HG02973 (cell line): ENCODE measurements at regions not wholly inside any gene's neighbourhood (a gene's known extent, or its start where the extent isn't known, plus 50 kb on each side); places are given as distances from the start of the nearest gene placed in this dataset.
"Not testable (repeated sequence)": the region's sequence is repeated elsewhere in the genome, so short reads cannot be mapped to it uniquely, and the experiment has no call there.

Experiments
- ATAC-seq: cut with Tn5 transposase; IDR thresholded peaks from one replicate; pipeline ENCODE4 v1.9.1; 2021; ENCODE audit warnings: moderate library complexity; ENCODE audit not compliant: unreplicated experiment

GRCh38 chr5:163248871-163249270 lies 188.5 kb upstream of the CCNG1 start:
- ATAC-seq = no peak

GRCh38 chr5:163252950-163253349 lies 184.4 kb upstream of the CCNG1 start:
- ATAC-seq = no peak

- no peak for ATAC-seq
Measured at GRCh38 chr5:163259495-163259894, 177.9 kb upstream of the CCNG1 start.

- no peak for ATAC-seq
Measured at GRCh38 chr5:163260471-163260870, 176.9 kb upstream of the CCNG1 start.

DNA sequence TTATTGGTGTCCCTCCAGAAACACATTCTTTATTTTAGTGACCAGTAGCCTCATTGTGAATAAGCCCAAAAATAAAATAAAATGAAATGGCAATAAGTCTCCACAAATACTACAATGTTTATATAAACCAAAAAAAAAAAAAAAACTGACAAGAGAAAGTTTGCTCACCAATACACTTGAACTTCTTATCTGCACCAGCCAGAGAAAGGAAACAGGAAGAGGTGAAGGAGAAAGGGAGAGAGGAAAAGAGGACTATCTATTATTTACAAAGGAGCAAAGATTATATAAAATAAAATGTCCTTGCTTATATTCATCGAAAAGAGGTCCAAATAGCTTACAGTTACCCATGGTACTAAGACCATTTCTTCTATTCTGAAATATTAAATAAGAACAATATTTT lies 176.4 kb upstream of the CCNG1 start:
- ATAC-seq = no peak

DNA sequence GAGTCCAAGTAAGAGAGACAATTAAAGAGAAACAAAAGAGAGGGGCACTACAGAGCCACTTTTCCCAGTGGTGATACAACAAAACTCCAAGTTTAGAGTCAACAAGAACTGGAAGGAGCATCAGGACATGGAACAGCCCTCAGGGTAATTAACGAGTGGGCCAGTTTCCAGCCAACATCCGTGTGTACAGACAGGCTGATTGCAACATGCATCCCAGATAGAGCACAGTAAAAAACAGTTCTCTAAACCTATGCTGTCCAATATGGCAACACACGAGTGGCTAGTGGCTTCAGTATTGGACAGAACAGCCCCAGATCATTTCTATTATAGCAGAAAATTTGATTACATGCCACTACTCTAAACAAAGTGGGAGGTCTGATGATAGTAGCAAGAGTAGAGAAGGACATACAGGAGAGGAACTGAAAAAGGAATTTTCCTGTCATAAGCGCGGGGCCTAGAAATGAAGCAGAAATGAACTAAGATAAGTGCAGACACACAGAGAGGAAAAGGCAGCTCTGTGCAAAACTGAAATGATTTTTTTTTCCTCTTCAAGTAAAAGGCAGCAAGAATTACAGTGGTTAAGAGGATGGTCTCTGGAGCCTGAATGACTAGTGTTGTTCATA lies 175.6 kb upstream of the CCNG1 start:
- no peak for ATAC-seq

GRCh38 chr5:163266249-163266648 lies 171.1 kb upstream of the CCNG1 start:
- not testable (repeated sequence) for ATAC-seq

DNA sequence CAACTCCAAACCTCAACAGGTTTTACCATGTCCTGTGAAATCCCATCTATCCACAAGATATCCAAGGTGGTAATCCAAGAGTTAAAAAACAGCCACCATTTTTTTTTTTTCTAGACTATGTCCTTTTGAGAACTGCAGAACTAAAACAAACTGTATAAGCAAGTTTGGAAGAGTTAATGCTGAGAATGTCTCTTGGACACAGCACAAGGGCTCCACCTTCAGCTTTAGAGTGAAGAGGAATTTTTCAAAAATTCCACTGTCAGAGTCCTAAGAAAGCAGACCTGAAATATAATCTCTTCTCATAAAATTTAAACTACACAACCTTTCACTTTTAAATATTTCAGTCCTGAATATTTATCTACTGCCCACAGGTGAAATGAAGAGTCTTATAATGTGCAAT lies 167.8 kb upstream of the CCNG1 start:
- no peak for ATAC-seq

- no peak for ATAC-seq
Measured at GRCh38 chr5:163276466-163276865, 160.9 kb upstream of the CCNG1 start.

DNA sequence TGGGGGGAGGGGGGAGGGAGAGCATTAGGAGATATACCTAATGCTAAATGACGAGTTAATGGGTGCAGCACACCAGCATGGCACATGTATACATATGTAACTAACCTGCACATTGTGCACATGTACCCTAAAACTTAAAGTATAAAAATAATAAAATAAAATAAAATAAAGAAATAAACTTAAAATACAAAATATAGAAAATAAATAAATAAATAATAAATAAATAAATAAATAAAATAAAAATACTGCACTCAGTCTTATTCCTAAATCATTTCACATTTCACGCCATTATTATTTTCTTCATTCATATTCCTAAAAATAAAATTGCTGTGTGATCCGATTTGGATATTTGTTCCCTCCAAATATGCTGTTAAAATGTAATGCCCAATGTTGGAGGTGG lies 156.5 kb upstream of the CCNG1 start:
- not testable (repeated sequence) for ATAC-seq

DNA sequence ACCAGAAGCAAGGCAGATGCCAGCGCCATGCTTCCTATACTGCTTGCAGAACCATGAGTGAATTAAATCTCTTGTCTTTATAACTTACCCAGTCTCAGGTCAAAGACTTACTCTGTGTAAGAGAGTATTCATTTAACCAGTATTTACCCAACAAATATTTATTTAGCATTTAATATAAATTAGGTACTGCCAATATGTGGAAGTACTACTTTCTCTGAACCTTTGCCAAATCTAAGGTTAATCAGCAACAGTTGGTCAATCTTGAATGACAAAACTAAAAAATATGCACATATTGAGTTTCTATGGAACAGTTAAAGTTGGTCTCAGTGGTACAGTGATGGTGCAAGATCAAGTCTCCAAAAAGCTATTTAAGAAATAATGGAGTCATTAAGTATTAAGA lies 155.9 kb upstream of the CCNG1 start:
- no peak for ATAC-seq

- ATAC-seq = no peak
Measured at GRCh38 chr5:163293836-163294235, 143.6 kb upstream of the CCNG1 start.

GRCh38 chr5:163303718-163304117 lies 133.7 kb upstream of the CCNG1 start:
- no peak for ATAC-seq

DNA sequence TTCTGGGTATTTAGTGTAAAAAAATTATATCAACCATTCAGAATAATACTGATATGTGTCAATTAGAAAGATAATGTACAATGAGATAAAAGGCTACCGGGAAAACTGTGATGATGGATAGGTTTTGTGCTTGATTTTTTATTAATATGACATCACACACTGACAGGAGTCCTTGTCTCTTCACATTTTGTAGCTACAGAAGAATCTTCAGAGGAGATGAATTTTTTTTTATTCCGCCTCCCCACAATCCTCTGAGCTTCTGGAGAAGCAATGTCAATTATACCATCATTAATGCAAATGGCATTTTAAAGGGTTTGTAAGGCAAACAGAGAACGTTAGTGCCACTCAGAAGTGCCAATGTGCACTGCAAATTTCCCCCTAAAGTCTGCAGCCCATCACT lies 131.7 kb upstream of the CCNG1 start:
- ATAC-seq = no peak

GRCh38 chr5:163306421-163306820 lies 131.0 kb upstream of the CCNG1 start:
- ATAC-seq = no peak

DNA sequence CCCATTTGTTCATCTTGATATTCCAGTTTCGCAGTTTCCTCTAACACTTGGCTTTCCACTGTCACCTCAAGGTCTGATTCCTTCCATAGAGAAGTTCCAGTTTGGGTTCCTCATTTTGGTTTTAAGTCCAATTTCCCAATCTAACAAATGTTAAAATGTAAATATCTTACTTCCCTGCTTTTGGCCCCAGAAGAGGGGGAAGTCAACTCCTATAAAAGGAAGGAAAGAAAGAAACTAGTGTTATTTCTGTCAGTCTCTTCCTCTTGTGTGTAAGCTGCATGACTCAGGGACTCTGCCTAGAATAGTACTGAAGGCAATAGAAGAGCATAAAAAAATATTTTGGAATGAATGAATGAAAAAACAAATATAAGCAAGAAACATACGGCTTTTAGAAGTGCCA lies 127.5 kb upstream of the CCNG1 start:
- no peak for ATAC-seq

GRCh38 chr5:163310997-163311396 lies 126.4 kb upstream of the CCNG1 start:
- no peak for ATAC-seq

GRCh38 chr5:163312598-163312997 lies 124.8 kb upstream of the CCNG1 start:
- no peak for ATAC-seq

DNA sequence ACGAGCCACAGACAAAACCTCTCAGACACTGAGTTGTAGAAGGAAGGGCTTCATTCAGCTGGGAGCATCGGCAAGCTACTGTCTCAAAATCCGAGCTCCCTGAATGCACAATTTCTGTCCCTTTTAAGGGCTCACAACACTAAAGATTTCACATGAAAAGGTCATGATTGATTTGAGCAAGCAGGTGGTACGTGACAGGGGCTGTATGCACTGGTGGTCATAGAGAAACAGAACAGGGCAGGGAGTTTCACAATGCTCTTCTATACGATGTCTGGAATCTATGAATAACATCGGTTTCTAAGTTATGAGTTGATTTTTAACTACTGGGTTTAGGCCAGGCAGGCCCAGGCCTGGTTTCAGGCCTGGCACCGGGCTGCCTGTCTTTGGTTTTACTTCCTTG lies 124.3 kb upstream of the CCNG1 start:
- ATAC-seq = not testable (repeated sequence)

DNA sequence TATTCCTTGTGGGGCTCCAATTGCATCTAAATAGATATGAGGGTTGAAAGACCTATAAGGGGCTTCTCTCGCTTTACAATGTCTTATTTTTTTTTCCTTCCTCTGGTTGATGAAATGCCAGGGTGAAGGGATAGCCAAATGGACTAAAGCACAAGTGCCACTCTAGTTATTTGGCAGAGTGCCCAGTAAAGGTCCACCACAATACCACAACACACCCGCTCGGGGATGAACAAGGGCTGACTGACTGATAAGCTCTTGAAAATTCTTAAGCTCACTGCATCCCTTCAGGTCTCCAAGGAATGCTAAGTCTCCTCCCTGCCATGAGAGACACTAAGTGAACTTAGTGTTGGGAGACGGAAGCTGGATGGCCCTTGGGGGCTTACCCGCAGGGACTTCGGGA lies 121.0 kb upstream of the CCNG1 start:
- not testable (repeated sequence) for ATAC-seq

DNA sequence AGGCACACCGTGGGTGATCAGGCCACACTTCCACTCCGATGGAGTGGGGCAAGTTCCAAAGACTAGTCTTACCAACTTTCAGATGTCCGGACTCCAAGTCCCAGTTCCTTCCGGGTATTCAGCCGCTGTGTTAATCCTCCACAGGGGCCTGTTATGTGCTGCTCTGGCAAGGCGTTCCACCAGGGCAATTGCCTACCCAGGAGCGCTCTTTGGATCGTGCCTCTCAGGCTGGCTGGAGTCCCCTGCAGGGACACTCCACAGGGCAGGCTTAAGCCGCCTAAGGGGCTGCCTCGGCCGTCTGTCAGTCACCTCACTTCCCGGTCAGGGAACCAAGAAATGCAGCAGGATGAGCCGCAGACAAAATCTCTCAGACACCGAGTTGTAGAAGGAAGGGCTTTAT lies 118.7 kb upstream of the CCNG1 start:
- no peak for ATAC-seq

DNA sequence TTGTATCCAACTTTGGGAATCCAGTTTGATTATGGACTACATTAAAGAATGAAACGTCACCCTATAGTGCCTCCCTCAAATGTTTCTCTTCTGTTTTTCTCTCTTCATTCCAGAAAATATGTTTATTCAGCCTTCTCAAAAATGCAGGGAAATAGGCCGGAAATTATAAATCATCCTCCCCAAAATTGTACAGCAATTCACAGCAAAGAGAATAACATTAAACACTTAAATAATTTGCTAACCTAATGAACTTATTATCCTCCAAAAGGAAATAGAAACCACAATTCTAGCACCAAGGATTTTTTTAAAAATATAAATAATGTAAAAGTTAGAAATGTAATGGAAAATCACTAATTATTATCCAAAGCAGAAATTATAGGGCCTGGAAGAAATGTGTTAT lies 115.9 kb upstream of the CCNG1 start:
- no peak for ATAC-seq
